ENCODE measurements at regions not wholly inside any gene's neighbourhood (a gene's known extent, or its start where the extent isn't known, plus 50 kb on each side); places are given as distances from the start of the nearest gene placed in this dataset.

DNA sequence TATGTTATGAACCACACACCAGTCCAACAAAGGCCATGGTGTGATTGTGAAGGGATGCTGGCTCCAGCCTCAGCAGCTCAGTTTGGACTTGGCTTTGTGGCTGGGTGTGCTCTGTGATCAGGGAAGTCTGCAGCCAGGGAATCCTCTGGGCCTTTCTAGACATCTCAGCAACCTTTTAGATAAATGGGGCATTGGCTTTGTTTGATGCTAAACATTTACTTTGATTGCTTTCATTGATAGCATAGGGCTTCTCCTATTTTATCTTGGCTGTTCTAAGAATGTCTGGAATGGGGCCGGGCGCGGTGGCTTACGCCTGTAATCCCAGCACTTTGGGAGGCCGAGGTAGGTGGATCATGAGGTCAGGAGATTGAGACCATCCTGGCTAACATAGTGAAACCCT is 104.5 kb downstream of the VAPA start:
- intact Hi-C loops (cut with DNase I, micrococcal nuclease) = no loop called here
- H3K9me3 ChIP-seq (ENCODE audit: control insufficient read depth in 1 of 2, insufficient read depth in 1 of 2, low read length in 2 of 2) = no peaks in the 10 kb centered on the region
- CTCF ChIA-PET = interaction anchor here (0.7 kb wide), 1 partner anchor 43 kb away, joined by 3 read pairs; no protein-coding TSS in a partner anchor

DNA sequence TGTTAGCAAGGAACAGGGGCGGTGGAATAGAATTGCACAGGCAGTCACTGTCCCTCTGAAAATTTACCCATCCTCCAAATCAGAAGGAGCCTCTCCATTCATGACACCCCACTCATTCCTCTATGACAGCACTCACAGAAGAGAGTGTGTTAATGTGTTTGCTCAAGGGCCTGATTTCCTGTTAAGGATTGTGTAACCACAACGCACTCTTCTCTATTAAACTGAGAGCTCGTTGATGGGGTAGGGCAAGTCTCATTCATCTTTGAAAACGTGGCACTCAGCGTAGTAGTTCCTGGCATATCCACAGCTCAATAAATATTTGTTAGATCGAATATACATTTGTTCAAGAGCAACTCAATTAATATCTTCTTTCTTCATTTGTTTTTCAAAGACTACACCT is 106.4 kb downstream of the VAPA start:
- Mint-ChIP-seq H3K27ac (no peak overlapping the region), H3K4me3 (no peak overlapping the region), H3K4me1 (ENCODE audit: low read depth) (no peaks in the 10 kb centered on the region), H3K27me3 (peaks cover 4% of the 10 kb centered on the region), H3K36me3 (ENCODE audit: low read depth) (no peaks in the 10 kb centered on the region), H3K9me3 (no peaks in the 10 kb centered on the region)
- Histone ChIP-seq H3K27ac (ENCODE audit: low read depth in 1 of 2, low read length in 2 of 2) (no peak overlapping the region), H3K4me3 (ENCODE audit: low read length) (no peak overlapping the region), H3K4me1 (ENCODE audit: insufficient read depth, low read length) (no peaks in the 10 kb centered on the region), H3K36me3 (ENCODE audit: insufficient read depth, low read length) (no peaks in the 10 kb centered on the region), H3K27me3 (ENCODE audit: control insufficient read depth in 1 of 2, insufficient read depth in 2 of 2, low read length in 2 of 2) (no peaks in the 10 kb centered on the region), H3K9me3 (ENCODE audit: control insufficient read depth in 1 of 2, insufficient read depth in 1 of 2, low read length in 2 of 2) (no peaks in the 10 kb centered on the region)
- intact Hi-C loops (cut with DNase I, micrococcal nuclease) = no loop called here
- DNase-seq = peak in 2 of 14 experiments; percentile 15 to 18
- TF ChIP-seq, protein P1, sequence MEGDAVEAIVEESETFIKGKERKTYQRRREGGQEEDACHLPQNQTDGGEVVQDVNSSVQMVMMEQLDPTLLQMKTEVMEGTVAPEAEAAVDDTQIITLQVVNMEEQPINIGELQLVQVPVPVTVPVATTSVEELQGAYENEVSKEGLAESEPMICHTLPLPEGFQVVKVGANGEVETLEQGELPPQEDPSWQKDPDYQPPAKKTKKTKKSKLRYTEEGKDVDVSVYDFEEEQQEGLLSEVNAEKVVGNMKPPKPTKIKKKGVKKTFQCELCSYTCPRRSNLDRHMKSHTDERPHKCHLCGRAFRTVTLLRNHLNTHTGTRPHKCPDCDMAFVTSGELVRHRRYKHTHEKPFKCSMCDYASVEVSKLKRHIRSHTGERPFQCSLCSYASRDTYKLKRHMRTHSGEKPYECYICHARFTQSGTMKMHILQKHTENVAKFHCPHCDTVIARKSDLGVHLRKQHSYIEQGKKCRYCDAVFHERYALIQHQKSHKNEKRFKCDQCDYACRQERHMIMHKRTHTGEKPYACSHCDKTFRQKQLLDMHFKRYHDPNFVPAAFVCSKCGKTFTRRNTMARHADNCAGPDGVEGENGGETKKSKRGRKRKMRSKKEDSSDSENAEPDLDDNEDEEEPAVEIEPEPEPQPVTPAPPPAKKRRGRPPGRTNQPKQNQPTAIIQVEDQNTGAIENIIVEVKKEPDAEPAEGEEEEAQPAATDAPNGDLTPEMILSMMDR (IDR thresholded peaks at IDR 0.05) = no peak
- ATAC-seq (ENCODE audit: poor library complexity) = no peak
- ChIA-PET POLR2A (no interaction called here), CTCF (no interaction called here)

More for the DNA sequence above, 104.5 kb downstream of the VAPA start:
- TF ChIP-seq, protein P1 (IDR thresholded peaks at IDR 0.05) = no peak
- POLR2A ChIA-PET = no interaction called here
- H3K4me3 Mint-ChIP-seq = no peak overlapping the region
- peaks cover 4% of the 10 kb centered on the region for H3K27me3 Mint-ChIP-seq
- ATAC-seq (ENCODE audit: poor library complexity) = no peak
- H3K27ac Mint-ChIP-seq = no peak overlapping the region
- Histone ChIP-seq H3K36me3 (ENCODE audit: insufficient read depth, low read length) (no peaks in the 10 kb centered on the region), H3K4me3 (ENCODE audit: low read length) (no peak overlapping the region), H3K27me3 (ENCODE audit: control insufficient read depth in 1 of 2, insufficient read depth in 2 of 2, low read length in 2 of 2) (no peaks in the 10 kb centered on the region), H3K27ac (ENCODE audit: low read depth in 1 of 2, low read length in 2 of 2) (no peak overlapping the region), H3K4me1 (ENCODE audit: insufficient read depth, low read length) (no peaks in the 10 kb centered on the region)
- DNase-seq = no peak
- no peaks in the 10 kb centered on the region for H3K4me1 Mint-ChIP-seq (ENCODE audit: low read depth)
- no peaks in the 10 kb centered on the region for H3K9me3 Mint-ChIP-seq
- H3K36me3 Mint-ChIP-seq (ENCODE audit: low read depth) = no peaks in the 10 kb centered on the region

DNA sequence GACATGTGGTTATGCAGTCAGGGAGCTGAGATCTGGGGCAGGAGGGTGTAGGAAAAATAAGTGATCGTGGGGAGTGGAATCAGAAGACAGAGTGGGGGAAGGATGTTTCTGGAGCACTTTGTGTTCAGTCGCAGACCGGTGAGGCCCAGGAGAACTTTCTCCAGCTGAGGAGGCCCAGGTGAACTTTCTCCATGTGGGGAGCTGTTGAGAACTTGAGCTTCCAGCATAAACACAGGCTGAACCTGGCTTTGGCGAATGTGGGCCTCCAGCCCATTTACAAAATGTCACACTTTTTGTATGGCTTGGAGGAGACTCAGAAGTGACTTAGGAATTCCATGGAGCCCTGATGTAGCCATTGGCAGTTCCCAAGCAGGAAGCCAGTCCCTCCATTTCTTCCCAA is 108.5 kb downstream of the VAPA start:
- H3K27ac Mint-ChIP-seq = no peak overlapping the region
- Histone ChIP-seq H3K9me3 (ENCODE audit: control insufficient read depth in 1 of 2, insufficient read depth in 1 of 2, low read length in 2 of 2) (no peaks in the 10 kb centered on the region), H3K27me3 (ENCODE audit: control insufficient read depth in 1 of 2, insufficient read depth in 2 of 2, low read length in 2 of 2) (no peaks in the 10 kb centered on the region), H3K4me1 (ENCODE audit: insufficient read depth, low read length) (no peaks in the 10 kb centered on the region), H3K27ac (ENCODE audit: low read depth in 1 of 2, low read length in 2 of 2) (no peak overlapping the region), H3K36me3 (ENCODE audit: insufficient read depth, low read length) (no peaks in the 10 kb centered on the region), H3K4me3 (ENCODE audit: low read length) (no peak overlapping the region)
- H3K27me3 Mint-ChIP-seq = peaks cover under 1% of the 10 kb centered on the region
- intact Hi-C loops (cut with DNase I, micrococcal nuclease) = no loop called here
- ChIA-PET POLR2A (no interaction called here), CTCF (no interaction called here)
- DNase-seq (no peak), ATAC-seq (ENCODE audit: poor library complexity) (no peak)
- no peaks in the 10 kb centered on the region for H3K9me3 Mint-ChIP-seq
- H3K36me3 Mint-ChIP-seq (ENCODE audit: low read depth) = no peaks in the 10 kb centered on the region
- no peaks in the 10 kb centered on the region for H3K4me1 Mint-ChIP-seq (ENCODE audit: low read depth)
- TF ChIP-seq, protein P1 (IDR thresholded peaks at IDR 0.05) = no peak
- no peak overlapping the region for H3K4me3 Mint-ChIP-seq
